Loucy (cell line): ENCODE measurements at regions not wholly inside any gene's neighbourhood (a gene's known extent, or its start where the extent isn't known, plus 50 kb on each side); places are given as distances from the start of the nearest gene placed in this dataset.
A peak's percentile ranks its signal among the peaks of the same experiment; 100 is the strongest.

Experiments used
- H2AFZ ChIP-seq: fragments of 200-600 bp; sonication (generic); 2 replicates; pipeline ENCODE4 v1.6.0; 2016; ENCODE audit warnings: antibody characterized with exemption, mild to moderate bottlenecking, low read length, moderate library complexity
- H3F3A ChIP-seq: fragments of 200-600 bp; 2 replicates; pipeline ENCODE4 v1.6.0; 2016; ENCODE audit warnings: antibody characterized with exemption, low read depth, mild to moderate bottlenecking
- H3K27me3 ChIP-seq: fragments of 200-600 bp; sonication (generic); 2 replicates; pipeline ENCODE4 v1.6.1; 2014; ENCODE audit warnings: low read length, mild to moderate bottlenecking; ENCODE audit not compliant: insufficient read depth, poor library complexity, severe bottlenecking
- H3K36me3 ChIP-seq: fragments of 200-600 bp; sonication (generic); 2 replicates; pipeline ENCODE4 v1.6.1; 2016; ENCODE audit warnings: low read length; ENCODE audit not compliant: insufficient read depth
- H3K4me1 ChIP-seq: fragments of 200-600 bp; sonication (generic); 2 replicates; pipeline ENCODE4 v1.5.1; 2014; ENCODE audit warnings: low read length, mild to moderate bottlenecking; ENCODE audit not compliant: insufficient read depth, poor library complexity, severe bottlenecking
- H3K4me2 ChIP-seq: fragments of 200-600 bp; sonication (generic); 2 replicates; pipeline ENCODE4 v1.6.0; 2014; ENCODE audit warnings: antibody characterized with exemption, low read length, low read depth, mild to moderate bottlenecking; ENCODE audit not compliant: poor library complexity, severe bottlenecking
- H3K4me3 ChIP-seq: fragments of 200-600 bp; sonication (generic); 2 replicates; pipeline ENCODE4 v1.5.1; 2014; ENCODE audit warnings: low read length, mild to moderate bottlenecking, mixed read lengths; ENCODE audit not compliant: poor library complexity, severe bottlenecking
- H3K79me2 ChIP-seq: fragments of 200-600 bp; sonication (generic); 2 replicates; pipeline ENCODE4 v1.6.1; 2014; ENCODE audit warnings: low read length; ENCODE audit not compliant: insufficient read depth
- H3K9ac ChIP-seq: fragments of 200-600 bp; sonication (generic); 2 replicates; pipeline ENCODE4 v1.6.0; 2014; ENCODE audit warnings: mild to moderate bottlenecking, low read depth, low read length, moderate library complexity; ENCODE audit not compliant: poor library complexity, severe bottlenecking
- H3K9me2 ChIP-seq: fragments of 200-600 bp; sonication (generic); replicated peaks from 2 replicates; pipeline ENCODE4 v1.6.1; 2016; ENCODE audit warnings: low read depth, low read length, mixed read lengths
- H3K9me3 ChIP-seq: fragments of 200-600 bp; sonication (generic); 2 replicates; pipeline ENCODE4 v1.6.1; 2014; ENCODE audit warnings: mild to moderate bottlenecking, antibody characterized with exemption, low read length, low read depth; ENCODE audit not compliant: insufficient read depth
- H4K20me1 ChIP-seq: fragments of 200-600 bp; sonication (generic); 2 replicates; pipeline ENCODE4 v1.6.0; 2014; ENCODE audit warnings: antibody characterized with exemption, low read length, mild to moderate bottlenecking; ENCODE audit not compliant: insufficient read depth, poor library complexity, severe bottlenecking
- CTCF ChIP-seq: fragments of 200-600 bp; sonication (generic); conservative IDR thresholded peaks from 2 replicates; pipeline ENCODE4 v1.5.1; 2014; ENCODE audit warnings: mild to moderate bottlenecking, antibody characterized with exemption, low read length
- EZH2phosphoT487 ChIP-seq: fragments of 200-600 bp; IDR thresholded peaks from 2 replicates; pipeline ENCODE4 v1.6.1; 2018; ENCODE audit warnings: antibody characterized with exemption, mild to moderate bottlenecking, moderate library complexity, borderline replicate concordance

- H3K36me3 ChIP-seq: no peaks in the 10 kb centered on the region
- H3K9me3 ChIP-seq: no peaks in the 10 kb centered on the region
- no peak overlapping the region for H3K9ac ChIP-seq
- H4K20me1 ChIP-seq: no peaks in the 10 kb centered on the region
- H3K4me2 ChIP-seq: no peak overlapping the region
- no peaks in the 10 kb centered on the region for H3K27me3 ChIP-seq
- no peak overlapping the region for H2AFZ ChIP-seq
- H3K9me2 ChIP-seq: no peaks in the 10 kb centered on the region
- H3K4me1 ChIP-seq: peaks cover 31% of the 10 kb centered on the region
- no peaks in the 10 kb centered on the region for H3F3A ChIP-seq
- H3K4me3 ChIP-seq: no peak overlapping the region
- TF ChIP-seq EZH2phosphoT487: no peak
- H3K79me2 ChIP-seq: no peaks in the 10 kb centered on the region
Observed at GRCh38 chr6:14399635-14400034, 282.1 kb downstream of the CD83 start.

- Histone ChIP-seq H3K36me3 (no peaks in the 10 kb centered on the region), H3K79me2 (no peaks in the 10 kb centered on the region), H3K9ac (no peak overlapping the region), H3K9me3 (no peaks in the 10 kb centered on the region), H3K27me3 (no peaks in the 10 kb centered on the region), H3K4me2 (no peak overlapping the region), H2AFZ (no peak overlapping the region), H3K4me3 (no peak overlapping the region), H3K9me2 (no peaks in the 10 kb centered on the region), H3K4me1 (peaks cover 27% of the 10 kb centered on the region), H4K20me1 (no peaks in the 10 kb centered on the region), H3F3A (no peaks in the 10 kb centered on the region)
- no peak for TF ChIP-seq CTCF
- TF ChIP-seq EZH2phosphoT487: no peak
Observed at GRCh38 chr6:14401246-14401645, 283.7 kb downstream of the CD83 start.

- no peaks in the 10 kb centered on the region for H3K9me2 ChIP-seq
- 0 out of 2 replicates have a peak overlapping the region, but pooled peaks have one; percentile 3 for H2AFZ ChIP-seq
- H4K20me1 ChIP-seq: no peaks in the 10 kb centered on the region
- no peak overlapping the region for H3K9ac ChIP-seq
- H3K27me3 ChIP-seq: no peaks in the 10 kb centered on the region
- TF ChIP-seq EZH2phosphoT487: no peak
- TF ChIP-seq CTCF: no peak
- H3K4me3 ChIP-seq: no peak overlapping the region
- no peak overlapping the region for H3K4me2 ChIP-seq
- H3K9me3 ChIP-seq: no peaks in the 10 kb centered on the region
- peaks cover 43% of the 10 kb centered on the region for H3K4me1 ChIP-seq
- H3K36me3 ChIP-seq: no peaks in the 10 kb centered on the region
- no peaks in the 10 kb centered on the region for H3K79me2 ChIP-seq
- H3F3A ChIP-seq: no peaks in the 10 kb centered on the region
Observed at GRCh38 chr6:14406614-14407331, 289.2 kb downstream of the CD83 start.

- Histone ChIP-seq H3K4me2 (no peak overlapping the region), H2AFZ (0 out of 2 replicates have a peak overlapping the region, but pooled peaks have one; percentile 28), H3K27me3 (no peaks in the 10 kb centered on the region), H3K4me1 (peaks cover 58% of the 10 kb centered on the region), H3K79me2 (no peaks in the 10 kb centered on the region), H3K36me3 (no peaks in the 10 kb centered on the region), H3F3A (no peaks in the 10 kb centered on the region), H3K9me3 (no peaks in the 10 kb centered on the region), H4K20me1 (no peaks in the 10 kb centered on the region), H3K9ac (no peak overlapping the region), H3K4me3 (no peak overlapping the region), H3K9me2 (no peaks in the 10 kb centered on the region)
- no peak for TF ChIP-seq EZH2phosphoT487
Observed at GRCh38 chr6:14408446-14408845, 290.9 kb downstream of the CD83 start.
